ENCODE measurements at regions not wholly inside any gene's neighbourhood (a gene's known extent, or its start where the extent isn't known, plus 50 kb on each side); places are given as distances from the start of the nearest gene placed in this dataset.
"Not testable (repeated sequence)": the region's sequence is repeated elsewhere in the genome, so short reads cannot be mapped to it uniquely, and the experiment has no call there.

DNA sequence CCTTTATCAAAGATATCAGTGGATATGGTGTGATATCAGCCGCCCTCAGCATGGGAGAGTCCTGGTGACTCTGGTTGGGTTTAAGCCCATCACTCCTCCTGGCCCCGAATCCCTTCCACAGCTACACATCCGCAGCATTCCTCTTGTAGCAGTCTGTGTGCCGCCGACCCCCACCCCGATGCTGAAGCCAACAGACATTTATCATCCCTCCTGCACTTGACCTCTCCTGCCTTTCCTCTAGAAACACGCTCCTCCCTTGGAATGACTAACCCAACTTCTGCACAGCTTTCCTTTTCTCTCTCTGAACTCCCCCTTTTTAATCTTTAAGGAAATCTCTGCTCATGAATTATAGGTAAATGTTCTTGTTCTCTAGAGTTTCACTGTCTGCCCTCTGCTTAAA lies 250.9 kb upstream of the FOXN3 start:
- H3K4me3 ChIP-seq (replicated peaks; ENCODE audit: insufficient read depth, low read length), result no peak overlapping the region
- no peak overlapping the region for H3K27ac ChIP-seq (replicated peaks)
- TF ChIP-seq SPI1 (IDR thresholded peaks at IDR 0.05; ENCODE audit: borderline replicate concordance, low read depth) (no peak), POLR2AphosphoS5 (IDR thresholded peaks at IDR 0.05; ENCODE audit: low read depth) (no peak), GABPA (IDR thresholded peaks at IDR 0.05; ENCODE audit: low read depth) (no peak)
- TF ChIP-seq, protein P1, sequence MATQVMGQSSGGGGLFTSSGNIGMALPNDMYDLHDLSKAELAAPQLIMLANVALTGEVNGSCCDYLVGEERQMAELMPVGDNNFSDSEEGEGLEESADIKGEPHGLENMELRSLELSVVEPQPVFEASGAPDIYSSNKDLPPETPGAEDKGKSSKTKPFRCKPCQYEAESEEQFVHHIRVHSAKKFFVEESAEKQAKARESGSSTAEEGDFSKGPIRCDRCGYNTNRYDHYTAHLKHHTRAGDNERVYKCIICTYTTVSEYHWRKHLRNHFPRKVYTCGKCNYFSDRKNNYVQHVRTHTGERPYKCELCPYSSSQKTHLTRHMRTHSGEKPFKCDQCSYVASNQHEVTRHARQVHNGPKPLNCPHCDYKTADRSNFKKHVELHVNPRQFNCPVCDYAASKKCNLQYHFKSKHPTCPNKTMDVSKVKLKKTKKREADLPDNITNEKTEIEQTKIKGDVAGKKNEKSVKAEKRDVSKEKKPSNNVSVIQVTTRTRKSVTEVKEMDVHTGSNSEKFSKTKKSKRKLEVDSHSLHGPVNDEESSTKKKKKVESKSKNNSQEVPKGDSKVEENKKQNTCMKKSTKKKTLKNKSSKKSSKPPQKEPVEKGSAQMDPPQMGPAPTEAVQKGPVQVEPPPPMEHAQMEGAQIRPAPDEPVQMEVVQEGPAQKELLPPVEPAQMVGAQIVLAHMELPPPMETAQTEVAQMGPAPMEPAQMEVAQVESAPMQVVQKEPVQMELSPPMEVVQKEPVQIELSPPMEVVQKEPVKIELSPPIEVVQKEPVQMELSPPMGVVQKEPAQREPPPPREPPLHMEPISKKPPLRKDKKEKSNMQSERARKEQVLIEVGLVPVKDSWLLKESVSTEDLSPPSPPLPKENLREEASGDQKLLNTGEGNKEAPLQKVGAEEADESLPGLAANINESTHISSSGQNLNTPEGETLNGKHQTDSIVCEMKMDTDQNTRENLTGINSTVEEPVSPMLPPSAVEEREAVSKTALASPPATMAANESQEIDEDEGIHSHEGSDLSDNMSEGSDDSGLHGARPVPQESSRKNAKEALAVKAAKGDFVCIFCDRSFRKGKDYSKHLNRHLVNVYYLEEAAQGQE (IDR thresholded peaks at IDR 0.05; ENCODE audit: insufficient replicate concordance, low read depth), result no peak
- DNase-seq (ENCODE audit: low read depth in 1 of 2, low spot score in 1 of 2), result no peak
- no peaks in the 10 kb centered on the region for H3K27me3 ChIP-seq (ENCODE audit: insufficient read depth, poor library complexity, severe bottlenecking)

DNA sequence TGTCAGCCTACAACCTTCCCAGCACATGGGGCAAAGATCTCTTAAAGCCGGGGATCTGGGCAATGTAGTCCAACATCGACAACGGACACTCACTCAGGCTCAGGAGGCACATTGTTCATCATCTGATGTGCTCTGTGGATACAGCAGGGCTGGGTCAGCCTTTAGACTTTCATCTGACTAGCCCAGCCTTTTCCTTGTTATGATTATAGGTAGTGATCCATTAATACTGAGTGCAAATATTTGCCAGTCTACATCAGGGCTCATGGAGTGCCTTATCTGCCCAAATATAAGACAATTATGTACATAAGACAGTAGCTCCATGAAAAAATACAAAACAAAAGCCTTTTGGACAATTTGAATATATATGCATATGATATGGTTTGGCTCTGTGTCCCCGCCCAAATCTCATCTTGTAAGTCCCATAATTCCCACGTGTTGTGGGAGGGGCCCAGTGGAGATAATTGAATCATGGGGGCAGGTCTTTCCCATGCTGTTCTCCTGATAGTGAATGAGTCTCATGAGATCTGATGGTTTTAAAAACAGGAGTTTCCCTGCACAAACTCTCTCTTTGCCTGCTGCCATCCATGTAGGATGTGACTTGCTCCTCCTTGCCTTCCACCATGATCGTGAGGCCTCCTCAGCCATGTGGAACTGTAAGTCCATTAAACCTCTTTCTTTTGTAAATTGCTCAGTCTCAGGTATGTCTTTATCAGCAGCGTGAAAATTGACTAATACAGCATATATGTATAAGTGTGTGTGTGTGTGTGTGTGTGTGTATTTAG lies 248.5 kb upstream of the FOXN3 start:
- not testable (repeated sequence) for H3K4me3 ChIP-seq (replicated peaks; ENCODE audit: insufficient read depth, low read length); DNase-seq (ENCODE audit: low read depth in 1 of 2, low spot score in 1 of 2); H3K27me3 ChIP-seq (ENCODE audit: insufficient read depth, poor library complexity, severe bottlenecking); H3K27ac ChIP-seq (replicated peaks)

DNA sequence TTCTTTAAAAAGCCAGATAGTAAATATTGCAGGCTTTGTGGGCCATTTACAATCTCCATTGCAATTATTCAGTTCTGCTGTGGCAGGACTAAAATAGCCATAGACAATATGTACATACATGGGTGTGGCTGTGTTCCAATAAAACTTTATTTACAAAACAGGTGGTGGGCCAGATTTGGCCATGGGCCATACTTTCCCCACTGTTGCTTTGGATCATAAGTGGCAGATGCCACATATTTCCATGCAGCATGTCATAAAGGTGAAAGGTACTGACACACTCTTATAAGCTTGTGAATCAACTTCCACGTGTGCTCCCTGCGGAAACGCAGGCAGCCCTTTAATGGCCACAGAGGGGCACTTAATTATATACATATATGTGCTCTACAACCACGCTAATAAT lies 244.4 kb upstream of the FOXN3 start:
- Histone ChIP-seq H3K27ac (replicated peaks) (no peak overlapping the region), H3K27me3 (ENCODE audit: insufficient read depth, poor library complexity, severe bottlenecking) (no peaks in the 10 kb centered on the region), H3K4me3 (replicated peaks; ENCODE audit: insufficient read depth, low read length) (no peak overlapping the region)
- no peak for DNase-seq (ENCODE audit: low read depth in 1 of 2, low spot score in 1 of 2)
- TF ChIP-seq, protein P1 (IDR thresholded peaks at IDR 0.05; ENCODE audit: insufficient replicate concordance, low read depth), result no peak
- no peak for TF ChIP-seq GABPA (IDR thresholded peaks at IDR 0.05; ENCODE audit: low read depth)
- TF ChIP-seq POLR2AphosphoS5 (IDR thresholded peaks at IDR 0.05; ENCODE audit: low read depth), result no peak
- TF ChIP-seq, protein P2, sequence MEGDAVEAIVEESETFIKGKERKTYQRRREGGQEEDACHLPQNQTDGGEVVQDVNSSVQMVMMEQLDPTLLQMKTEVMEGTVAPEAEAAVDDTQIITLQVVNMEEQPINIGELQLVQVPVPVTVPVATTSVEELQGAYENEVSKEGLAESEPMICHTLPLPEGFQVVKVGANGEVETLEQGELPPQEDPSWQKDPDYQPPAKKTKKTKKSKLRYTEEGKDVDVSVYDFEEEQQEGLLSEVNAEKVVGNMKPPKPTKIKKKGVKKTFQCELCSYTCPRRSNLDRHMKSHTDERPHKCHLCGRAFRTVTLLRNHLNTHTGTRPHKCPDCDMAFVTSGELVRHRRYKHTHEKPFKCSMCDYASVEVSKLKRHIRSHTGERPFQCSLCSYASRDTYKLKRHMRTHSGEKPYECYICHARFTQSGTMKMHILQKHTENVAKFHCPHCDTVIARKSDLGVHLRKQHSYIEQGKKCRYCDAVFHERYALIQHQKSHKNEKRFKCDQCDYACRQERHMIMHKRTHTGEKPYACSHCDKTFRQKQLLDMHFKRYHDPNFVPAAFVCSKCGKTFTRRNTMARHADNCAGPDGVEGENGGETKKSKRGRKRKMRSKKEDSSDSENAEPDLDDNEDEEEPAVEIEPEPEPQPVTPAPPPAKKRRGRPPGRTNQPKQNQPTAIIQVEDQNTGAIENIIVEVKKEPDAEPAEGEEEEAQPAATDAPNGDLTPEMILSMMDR (IDR thresholded peaks at IDR 0.05; ENCODE audit: insufficient read depth, low read length), result no peak
- TF ChIP-seq SPI1 (IDR thresholded peaks at IDR 0.05; ENCODE audit: borderline replicate concordance, low read depth), result no peak

DNA sequence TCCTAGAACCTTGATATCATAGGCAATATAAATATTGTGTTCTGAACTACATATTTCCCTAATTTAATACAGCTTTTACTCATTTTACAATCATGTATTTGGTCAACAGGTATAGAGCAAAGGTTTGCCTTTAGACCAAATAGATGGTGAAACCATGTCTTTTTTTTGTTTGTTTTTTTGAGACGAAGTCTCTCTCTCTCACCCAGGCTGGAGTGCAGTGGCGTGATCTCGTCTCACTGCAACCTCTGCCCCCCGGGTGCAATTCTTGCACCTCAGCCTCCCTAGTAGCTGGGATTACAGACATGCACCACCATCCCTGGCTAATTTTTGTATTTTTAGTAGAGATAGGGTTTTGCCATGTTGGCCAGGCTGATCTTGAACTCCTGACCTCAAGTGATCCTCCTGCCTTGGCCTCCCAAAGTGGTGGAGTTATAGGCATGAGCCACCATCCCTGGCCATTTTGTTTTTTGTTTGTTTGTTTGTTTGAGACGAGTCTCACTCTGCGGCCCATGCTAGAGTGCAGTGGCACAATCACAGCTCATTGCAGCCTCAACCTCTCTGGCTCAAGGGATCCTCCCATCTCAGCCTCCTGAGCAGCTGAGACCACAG lies 243.7 kb upstream of the FOXN3 start:
- not testable (repeated sequence) for H3K4me3 ChIP-seq (replicated peaks; ENCODE audit: insufficient read depth, low read length); H3K27ac ChIP-seq (replicated peaks); DNase-seq (ENCODE audit: low read depth in 1 of 2, low spot score in 1 of 2)

DNA sequence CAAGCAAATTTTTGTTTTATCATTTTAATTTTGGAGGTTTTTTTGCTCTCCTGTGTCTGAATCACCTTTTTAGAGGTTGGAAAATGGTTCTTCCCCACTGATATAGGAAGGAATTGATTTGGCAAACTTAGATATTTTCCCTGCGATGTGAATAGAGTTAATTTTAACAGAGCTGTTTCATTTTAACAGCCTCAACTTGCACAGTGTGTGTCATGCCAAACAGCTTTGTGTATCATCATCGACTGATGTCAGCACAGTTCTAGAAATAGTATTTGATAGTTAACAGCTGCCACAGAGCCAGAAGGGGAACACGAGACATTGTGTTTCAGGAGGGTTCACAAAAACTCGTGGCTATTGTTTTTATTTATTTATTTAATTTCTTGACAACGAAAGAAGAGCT lies 243.1 kb upstream of the FOXN3 start:
- Histone ChIP-seq H3K4me3 (replicated peaks; ENCODE audit: insufficient read depth, low read length) (no peak overlapping the region), H3K27ac (replicated peaks) (no peak overlapping the region), H3K27me3 (ENCODE audit: insufficient read depth, poor library complexity, severe bottlenecking) (no peaks in the 10 kb centered on the region)
- TF ChIP-seq, protein P1 (IDR thresholded peaks at IDR 0.05; ENCODE audit: insufficient replicate concordance, low read depth), result no peak
- TF ChIP-seq GABPA (IDR thresholded peaks at IDR 0.05; ENCODE audit: low read depth), result no peak
- TF ChIP-seq, protein P2 (IDR thresholded peaks at IDR 0.05; ENCODE audit: insufficient read depth, low read length), result no peak
- TF ChIP-seq POLR2AphosphoS5 (IDR thresholded peaks at IDR 0.05; ENCODE audit: low read depth), result no peak
- no peak for DNase-seq (ENCODE audit: low read depth in 1 of 2, low spot score in 1 of 2)

More for the DNA sequence above, 243.7 kb upstream of the FOXN3 start:
- H3K27me3 ChIP-seq (ENCODE audit: insufficient read depth, poor library complexity, severe bottlenecking), result not testable (repeated sequence)
